BLaER1 treated with 17β-estradiol and CSF1 and Interleukin-3, amounts not matched to agents 10 nM and 100 nM (cell line): ENCODE measurements at regions not wholly inside any gene's neighbourhood (a gene's known extent, or its start where the extent isn't known, plus 50 kb on each side); places are given as distances from the start of the nearest gene placed in this dataset.

Source experiments
- H3K27ac ChIP-seq, 11 experiments: shearing (Covaris generic); formaldehyde crosslinking; 2 replicates each; pipeline ENCODE4 v1.8.1; 2022
- H3K27me3 ChIP-seq, 11 experiments: shearing (Covaris generic); formaldehyde crosslinking; 2 replicates each; pipeline ENCODE4 v1.8.1; 2022
- H3K36me3 ChIP-seq, 11 experiments: shearing (Covaris generic); formaldehyde crosslinking; 2 replicates each; pipeline ENCODE4 v1.8.1; 2022
- H3K4me1 ChIP-seq, 10 experiments: shearing (Covaris generic); formaldehyde crosslinking; 2 replicates each; pipeline ENCODE4 v1.8.1; 2022
- H3K4me2 ChIP-seq, 11 experiments: shearing (Covaris generic); formaldehyde crosslinking; 2 replicates each; pipeline ENCODE4 v1.8.1; 2022
- H3K4me3 ChIP-seq, 10 experiments: shearing (Covaris generic); formaldehyde crosslinking; 2 replicates each; pipeline ENCODE4 v1.8.1; 2022
- H3K9ac ChIP-seq, 11 experiments: shearing (Covaris generic); formaldehyde crosslinking; 2 replicates each; pipeline ENCODE4 v1.8.1; 2022
- H3K9me3 ChIP-seq, 11 experiments: shearing (Covaris generic); formaldehyde crosslinking; replicated peaks in 1 of 11; 2 replicates each; pipeline ENCODE4 v1.8.1; 2022
- H4K20me1 ChIP-seq, 11 experiments: shearing (Covaris generic); formaldehyde crosslinking; 2 replicates each; pipeline ENCODE4 v1.8.1; 2022
- Cebpa-rat ChIP-seq, 11 experiments: shearing (Covaris generic); IDR thresholded peaks; 2 replicates each; pipeline ENCODE4 v1.8.1; 2022

DNA sequence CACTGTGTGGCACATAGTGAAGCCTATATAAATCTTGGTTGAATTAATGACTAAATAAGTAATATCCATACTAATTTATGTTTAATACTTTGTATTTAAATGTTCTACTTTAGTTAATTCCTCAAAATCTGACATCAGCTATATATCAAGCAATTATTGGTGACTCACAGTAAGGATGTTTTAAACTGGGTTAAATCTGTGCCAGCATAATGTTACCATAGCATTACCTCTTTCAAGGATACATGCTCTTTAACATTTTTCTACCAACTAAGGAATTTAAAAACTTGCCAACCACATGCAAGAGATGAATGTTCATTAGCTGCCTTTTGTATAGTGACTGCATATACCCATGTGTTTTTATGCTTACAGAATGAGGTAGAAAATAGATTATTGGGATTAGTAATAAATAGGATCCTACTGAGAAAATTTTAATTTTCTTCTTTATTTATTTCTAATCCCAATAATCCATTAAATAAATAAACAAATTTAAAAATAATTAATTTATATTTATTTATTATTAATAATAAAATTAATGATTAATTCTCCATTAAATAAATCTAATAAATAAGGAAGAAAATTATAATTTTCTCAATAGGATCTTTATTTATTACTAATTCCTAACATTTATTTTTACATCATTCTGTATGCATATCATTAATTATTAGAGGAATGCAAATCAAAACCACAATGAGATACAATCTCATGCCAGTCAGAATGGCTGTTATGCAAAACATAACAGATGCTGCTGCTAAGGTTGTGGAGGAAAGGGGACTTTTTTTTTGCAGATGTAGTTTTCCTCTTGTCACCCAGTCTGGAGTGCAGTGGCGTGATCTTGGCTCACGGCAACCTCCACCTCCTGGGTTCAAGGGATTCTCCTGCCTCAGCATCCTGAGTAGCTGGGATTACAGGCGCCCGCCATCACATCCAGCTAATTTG lies 410.7 kb upstream of the DSEL start:
- H3K4me2 ChIP-seq, result no peak overlapping the region
- TF ChIP-seq Cebpa-rat (IDR thresholded peaks at IDR 0.05), result no peak
- H3K27ac ChIP-seq, result no peak overlapping the region
- no peak overlapping the region for H3K9ac ChIP-seq
- no peaks in the 10 kb centered on the region for H4K20me1 ChIP-seq
- no peaks in the 10 kb centered on the region for H3K4me1 ChIP-seq
- H3K4me3 ChIP-seq, result no peak overlapping the region
- H3K27me3 ChIP-seq, result no peaks in the 10 kb centered on the region
- no peaks in the 10 kb centered on the region for H3K36me3 ChIP-seq
- H3K9me3 ChIP-seq, result no peaks in the 10 kb centered on the region

DNA sequence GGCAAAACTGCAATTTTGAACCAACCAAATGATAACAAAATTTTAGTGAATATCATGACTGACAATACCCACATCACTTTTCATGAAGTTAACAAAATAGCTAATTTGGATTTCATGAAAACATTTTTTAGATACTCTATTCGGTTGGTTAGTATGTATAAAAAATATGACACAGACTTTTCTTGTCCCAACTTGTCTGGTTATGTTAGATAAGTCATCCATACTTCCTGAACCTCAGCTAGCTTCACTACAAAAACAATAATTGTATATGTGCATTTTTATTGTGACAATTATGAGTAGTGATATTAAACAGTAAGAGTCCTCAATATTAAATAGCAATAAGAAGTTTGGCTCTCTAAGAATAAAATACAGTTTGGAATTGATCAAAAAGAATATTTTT lies 408.1 kb upstream of the DSEL start:
- H3K36me3 ChIP-seq, result no peaks in the 10 kb centered on the region
- no peak for TF ChIP-seq Cebpa-rat (IDR thresholded peaks at IDR 0.05)
- no peak overlapping the region for H3K4me3 ChIP-seq
- no peaks in the 10 kb centered on the region for H3K27me3 ChIP-seq
- no peak overlapping the region for H3K27ac ChIP-seq
- no peak overlapping the region for H3K4me2 ChIP-seq
- no peaks in the 10 kb centered on the region for H4K20me1 ChIP-seq
- no peaks in the 10 kb centered on the region for H3K9me3 ChIP-seq
- H3K9ac ChIP-seq, result no peak overlapping the region
- H3K4me1 ChIP-seq, result no peaks in the 10 kb centered on the region

DNA sequence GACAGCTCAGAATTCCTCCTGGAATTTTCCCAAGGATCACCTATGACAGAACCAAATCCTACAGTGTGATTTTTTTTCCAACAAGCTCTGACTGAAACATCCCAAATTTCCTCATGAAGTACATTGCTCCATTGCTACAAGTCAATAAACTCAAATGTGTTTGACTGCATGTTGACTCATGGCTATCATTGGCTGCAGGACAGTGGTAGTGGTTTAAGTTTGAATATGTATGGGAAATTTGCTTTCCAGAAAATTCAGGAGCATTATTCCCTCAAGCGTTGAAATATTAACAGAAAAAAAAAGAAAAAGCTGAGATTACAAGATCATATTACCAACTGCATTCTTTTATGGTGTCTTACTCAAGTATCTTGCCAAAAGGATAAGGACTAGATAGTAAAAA lies 402.8 kb upstream of the DSEL start:
- TF ChIP-seq Cebpa-rat (IDR thresholded peaks at IDR 0.05), result no peak
- Histone ChIP-seq H3K4me1 (no peaks in the 10 kb centered on the region), H3K9ac (no peak overlapping the region), H4K20me1 (no peaks in the 10 kb centered on the region), H3K36me3 (no peaks in the 10 kb centered on the region), H3K4me3 (no peak overlapping the region), H3K4me2 (no peak overlapping the region), H3K27me3 (no peaks in the 10 kb centered on the region), H3K9me3 (no peaks in the 10 kb centered on the region), H3K27ac (no peak overlapping the region)

DNA sequence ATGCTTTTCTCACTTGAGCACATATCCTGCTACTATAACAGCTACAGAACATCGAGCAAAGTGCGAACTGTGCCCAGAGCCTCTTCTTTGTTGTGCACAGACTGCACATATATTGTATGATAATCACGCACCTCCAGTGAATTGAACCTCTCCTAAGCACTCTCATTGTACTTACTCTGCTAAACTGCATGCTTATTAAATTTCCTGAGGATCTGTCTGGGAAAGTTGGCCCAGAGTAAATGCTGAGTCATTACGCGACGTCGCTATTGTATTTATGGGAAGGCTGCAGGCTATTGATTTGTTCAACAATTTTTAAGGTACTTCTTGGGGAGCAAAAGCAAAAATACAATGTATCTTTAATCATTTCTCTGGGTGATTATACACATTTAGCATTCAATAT lies 399.6 kb upstream of the DSEL start:
- H3K4me3 ChIP-seq, result no peak overlapping the region
- no peak for TF ChIP-seq Cebpa-rat (IDR thresholded peaks at IDR 0.05)
- no peak overlapping the region for H3K9ac ChIP-seq

DNA sequence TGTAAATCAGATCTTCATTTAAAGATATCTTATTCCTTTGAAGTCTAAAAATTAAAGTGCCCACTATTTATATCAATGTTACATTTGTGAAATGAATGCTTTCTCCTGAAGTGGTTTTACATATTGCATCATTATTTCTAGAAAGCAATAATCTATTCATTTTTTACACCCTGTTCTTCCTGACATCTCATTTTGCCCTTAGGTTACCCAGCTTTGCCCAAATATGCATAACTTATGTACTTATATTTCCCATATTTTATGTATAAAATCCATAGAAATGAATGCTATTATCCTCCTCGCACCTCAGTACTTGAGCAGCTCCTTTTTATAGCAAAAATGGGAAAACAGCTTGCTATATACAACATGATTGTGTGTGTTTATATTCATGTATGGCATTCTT lies 396.5 kb upstream of the DSEL start:
- no peaks in the 10 kb centered on the region for H3K4me1 ChIP-seq
- no peaks in the 10 kb centered on the region for H3K27me3 ChIP-seq
- H3K36me3 ChIP-seq, result no peaks in the 10 kb centered on the region
- no peaks in the 10 kb centered on the region for H4K20me1 ChIP-seq
- no peak overlapping the region for H3K4me3 ChIP-seq
- TF ChIP-seq Cebpa-rat (IDR thresholded peaks at IDR 0.05), result no peak
- no peak overlapping the region for H3K9ac ChIP-seq
- no peak overlapping the region for H3K27ac ChIP-seq
- H3K4me2 ChIP-seq, result no peak overlapping the region
- H3K9me3 ChIP-seq, result no peaks in the 10 kb centered on the region

More for the DNA sequence above, 399.6 kb upstream of the DSEL start:
- H3K9me3 ChIP-seq, result no peaks in the 10 kb centered on the region
- H3K4me2 ChIP-seq, result no peak overlapping the region
- H3K4me1 ChIP-seq, result no peaks in the 10 kb centered on the region
- H4K20me1 ChIP-seq, result no peaks in the 10 kb centered on the region
- H3K27ac ChIP-seq, result no peak overlapping the region
- H3K36me3 ChIP-seq, result no peaks in the 10 kb centered on the region
- no peaks in the 10 kb centered on the region for H3K27me3 ChIP-seq

DNA sequence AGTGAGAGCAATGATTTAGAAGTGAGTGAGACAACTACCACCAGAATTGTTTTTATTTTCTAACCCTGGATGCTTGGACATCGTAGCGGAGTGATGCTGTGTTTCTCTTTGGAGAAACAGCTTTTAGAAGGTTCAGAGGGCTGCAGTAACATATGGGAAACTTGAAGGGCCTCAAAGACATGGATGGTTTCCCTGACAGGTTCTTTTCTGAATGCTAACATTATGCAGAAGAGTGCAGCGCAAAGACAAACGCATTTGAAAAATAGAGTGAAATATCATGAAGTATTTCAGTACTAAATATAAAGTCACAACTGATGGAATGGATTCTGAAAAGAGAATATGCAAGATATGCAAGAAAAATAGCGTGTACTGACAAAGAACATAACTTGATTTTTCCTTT lies 385.1 kb upstream of the DSEL start:
- H3K4me3 ChIP-seq, result no peak overlapping the region
- no peak overlapping the region for H3K4me2 ChIP-seq
- H3K27ac ChIP-seq, result no peak overlapping the region
- TF ChIP-seq Cebpa-rat (IDR thresholded peaks at IDR 0.05), result no peak
- H3K9ac ChIP-seq, result no peak overlapping the region
- H4K20me1 ChIP-seq, result no peaks in the 10 kb centered on the region
- H3K9me3 ChIP-seq, result no peaks in the 10 kb centered on the region
- no peaks in the 10 kb centered on the region for H3K4me1 ChIP-seq
- no peaks in the 10 kb centered on the region for H3K27me3 ChIP-seq
- no peaks in the 10 kb centered on the region for H3K36me3 ChIP-seq

DNA sequence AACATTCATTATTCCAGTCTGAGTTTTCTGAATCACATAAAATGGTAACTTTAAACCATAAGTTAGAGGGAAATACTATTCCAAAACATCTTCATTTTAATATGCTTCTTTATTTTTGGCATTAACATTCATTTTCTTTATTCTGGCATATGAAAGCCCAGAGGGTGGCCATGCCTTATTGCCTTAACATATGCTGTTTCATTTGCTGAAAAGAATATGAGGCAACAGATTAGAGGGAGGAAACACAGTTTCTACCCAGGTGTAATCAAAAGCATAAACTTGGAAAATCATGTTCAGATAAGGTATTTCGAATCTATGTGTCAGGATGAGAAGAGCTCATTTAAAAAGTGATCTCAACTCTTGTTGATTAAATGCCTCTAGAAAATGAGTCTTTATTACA lies 379.9 kb upstream of the DSEL start:
- Histone ChIP-seq H4K20me1 (no peaks in the 10 kb centered on the region), H3K4me1 (no peaks in the 10 kb centered on the region), H3K27me3 (no peaks in the 10 kb centered on the region), H3K36me3 (no peaks in the 10 kb centered on the region), H3K9ac (no peak overlapping the region), H3K27ac (no peak overlapping the region), H3K4me2 (no peak overlapping the region), H3K9me3 (no peaks in the 10 kb centered on the region), H3K4me3 (no peak overlapping the region)
- no peak for TF ChIP-seq Cebpa-rat (IDR thresholded peaks at IDR 0.05)

DNA sequence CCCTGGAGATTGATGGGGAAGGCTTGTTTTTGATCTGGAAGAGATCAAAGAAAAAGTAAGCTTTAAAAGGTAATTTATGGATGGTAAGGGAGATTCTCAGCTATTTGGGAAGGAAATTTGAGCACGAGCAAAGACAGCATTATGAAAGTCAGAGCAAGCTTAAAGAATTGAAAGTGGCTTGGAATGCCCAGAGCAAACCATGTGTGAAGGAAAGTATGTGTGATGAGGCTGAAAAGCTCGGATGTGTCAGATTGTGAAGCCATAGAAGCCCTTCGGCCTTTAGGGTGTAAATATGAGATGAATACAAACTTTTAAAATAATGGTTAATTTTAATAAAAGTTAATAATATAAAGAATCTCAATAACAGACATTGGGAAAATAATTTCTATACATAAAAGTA lies 377.4 kb upstream of the DSEL start:
- TF ChIP-seq Cebpa-rat (IDR thresholded peaks at IDR 0.05), result no peak
- no peak overlapping the region for H3K4me2 ChIP-seq
- no peak overlapping the region for H3K4me3 ChIP-seq
- no peaks in the 10 kb centered on the region for H3K36me3 ChIP-seq
- no peaks in the 10 kb centered on the region for H3K4me1 ChIP-seq
- no peaks in the 10 kb centered on the region for H4K20me1 ChIP-seq
- no peaks in the 10 kb centered on the region for H3K9me3 ChIP-seq
- no peaks in the 10 kb centered on the region for H3K27me3 ChIP-seq
- no peak overlapping the region for H3K27ac ChIP-seq
- H3K9ac ChIP-seq, result no peak overlapping the region

DNA sequence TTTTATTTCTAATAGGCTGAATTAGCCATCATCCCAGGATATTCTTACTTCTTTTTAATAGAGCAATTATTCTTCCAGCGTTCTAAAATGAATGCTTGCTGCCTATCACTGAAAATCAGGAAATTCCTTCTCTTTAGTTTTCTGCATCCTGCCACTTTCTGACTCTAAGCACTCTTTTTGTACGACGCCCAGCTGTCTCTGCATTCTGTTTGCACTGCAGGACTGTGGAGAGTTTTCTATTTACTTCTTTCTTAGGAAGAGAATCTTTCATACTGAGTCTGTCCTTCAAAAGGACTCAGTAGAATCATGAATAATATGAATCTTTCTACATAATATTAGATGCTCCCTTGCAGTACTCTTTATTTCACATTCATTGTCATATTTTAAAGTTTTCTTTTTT lies 360.4 kb upstream of the DSEL start:
- no peaks in the 10 kb centered on the region for H3K36me3 ChIP-seq
- no peak for TF ChIP-seq Cebpa-rat (IDR thresholded peaks at IDR 0.05)
- H3K4me3 ChIP-seq, result no peak overlapping the region

DNA sequence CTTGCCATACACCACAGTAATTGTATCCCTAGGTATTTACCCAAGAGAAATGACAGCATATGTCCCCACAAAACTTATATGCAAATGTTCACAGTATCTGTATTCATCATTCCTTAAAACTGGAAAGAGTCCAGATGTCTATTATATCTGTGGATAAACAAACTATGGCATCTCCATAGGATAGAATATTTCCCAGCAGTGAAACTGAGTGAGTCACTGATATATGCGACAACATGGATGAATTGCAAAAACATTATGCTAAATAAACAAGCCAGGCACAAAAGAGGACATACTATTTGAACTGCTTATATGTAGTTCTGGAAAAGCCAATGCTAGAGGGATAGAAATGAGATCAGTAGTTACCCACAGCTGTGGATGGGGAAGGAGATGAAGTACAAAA lies 359.4 kb upstream of the DSEL start:
- Histone ChIP-seq H3K9ac (no peak overlapping the region), H3K4me2 (no peak overlapping the region), H3K4me3 (no peak overlapping the region), H3K9me3 (no peaks in the 10 kb centered on the region), H4K20me1 (no peaks in the 10 kb centered on the region), H3K4me1 (no peaks in the 10 kb centered on the region), H3K36me3 (no peaks in the 10 kb centered on the region), H3K27ac (no peak overlapping the region), H3K27me3 (no peaks in the 10 kb centered on the region)
- TF ChIP-seq Cebpa-rat (IDR thresholded peaks at IDR 0.05), result no peak

More for the DNA sequence above, 360.4 kb upstream of the DSEL start:
- Histone ChIP-seq H4K20me1 (no peaks in the 10 kb centered on the region), H3K9ac (no peak overlapping the region), H3K27me3 (no peaks in the 10 kb centered on the region), H3K4me1 (no peaks in the 10 kb centered on the region), H3K9me3 (no peaks in the 10 kb centered on the region), H3K27ac (no peak overlapping the region), H3K4me2 (no peak overlapping the region)
